ENCODE measurements at regions not wholly inside any gene's neighbourhood (a gene's known extent, or its start where the extent isn't known, plus 50 kb on each side); places are given as distances from the start of the nearest gene placed in this dataset.

GRCh38 chr2:2825062-2825461 lies 494.0 kb upstream of the MYT1L start:
- TF ChIP-seq, protein P1, sequence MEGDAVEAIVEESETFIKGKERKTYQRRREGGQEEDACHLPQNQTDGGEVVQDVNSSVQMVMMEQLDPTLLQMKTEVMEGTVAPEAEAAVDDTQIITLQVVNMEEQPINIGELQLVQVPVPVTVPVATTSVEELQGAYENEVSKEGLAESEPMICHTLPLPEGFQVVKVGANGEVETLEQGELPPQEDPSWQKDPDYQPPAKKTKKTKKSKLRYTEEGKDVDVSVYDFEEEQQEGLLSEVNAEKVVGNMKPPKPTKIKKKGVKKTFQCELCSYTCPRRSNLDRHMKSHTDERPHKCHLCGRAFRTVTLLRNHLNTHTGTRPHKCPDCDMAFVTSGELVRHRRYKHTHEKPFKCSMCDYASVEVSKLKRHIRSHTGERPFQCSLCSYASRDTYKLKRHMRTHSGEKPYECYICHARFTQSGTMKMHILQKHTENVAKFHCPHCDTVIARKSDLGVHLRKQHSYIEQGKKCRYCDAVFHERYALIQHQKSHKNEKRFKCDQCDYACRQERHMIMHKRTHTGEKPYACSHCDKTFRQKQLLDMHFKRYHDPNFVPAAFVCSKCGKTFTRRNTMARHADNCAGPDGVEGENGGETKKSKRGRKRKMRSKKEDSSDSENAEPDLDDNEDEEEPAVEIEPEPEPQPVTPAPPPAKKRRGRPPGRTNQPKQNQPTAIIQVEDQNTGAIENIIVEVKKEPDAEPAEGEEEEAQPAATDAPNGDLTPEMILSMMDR (IDR thresholded peaks at IDR 0.05; ENCODE audit: insufficient read depth, low read length, poor library complexity, severe bottlenecking), result no peak
- TF ChIP-seq EZH2phosphoT487 (conservative IDR thresholded peaks at IDR 0.05; ENCODE audit: low read length), result no peak

All from SU-DHL-6 (cell line).